ENCODE measurements at regions not wholly inside any gene's neighbourhood (a gene's known extent, or its start where the extent isn't known, plus 50 kb on each side); places are given as distances from the start of the nearest gene placed in this dataset.
"Not testable (repeated sequence)": the region's sequence is repeated elsewhere in the genome, so short reads cannot be mapped to it uniquely, and the experiment has no call there.

GRCh38 chr1:181253601-181254000, 165.1 kb downstream of the IER5 start:
- not testable (repeated sequence) for TF ChIP-seq EZH2 (optimal IDR thresholded peaks at IDR 0.05; ENCODE audit: low read depth, low read length); CTCF (IDR thresholded peaks at IDR 0.05; ENCODE audit: low read length); EZH2phosphoT487 (IDR thresholded peaks at IDR 0.05; ENCODE audit: low read length)

All from MM.1S (cell line).